CD14-positive monocyte (primary cell): ENCODE measurements at regions not wholly inside any gene's neighbourhood (a gene's known extent, or its start where the extent isn't known, plus 50 kb on each side); places are given as distances from the start of the nearest gene placed in this dataset.

Experiments
- DNase-seq, 3 donors: peaks; one replicate each; pipeline ENCODE4 v3.0.0-alpha.2; 2011 to 2022
- H2AFZ ChIP-seq: 2 replicates; pipeline ENCODE4 v1.6.0; 2012; ENCODE audit warnings: mild to moderate bottlenecking, low read depth, low read length, inconsistent platforms; ENCODE audit not compliant: insufficient read depth, poor library complexity, severe bottlenecking
- H3K27ac ChIP-seq, 2 donors: 1 replicate in 1 of 2; 2 replicates in 1 of 2; pipeline ENCODE4 v1.5.1; 2012 to 2013; ENCODE audit warnings: low read length in 2 of 2, control low read depth in 1 of 2, inconsistent platforms in 1 of 2, low read depth in 1 of 2, mild to moderate bottlenecking in 1 of 2
- H3K27me3 ChIP-seq, 2 donors: one replicate each; pipeline versions ENCODE4 v1.6.0 to v1.6.1; 2011 to 2013; ENCODE audit warnings: low read length in 2 of 2; ENCODE audit not compliant: control insufficient read depth in 2 of 2, insufficient read depth in 2 of 2
- H3K36me3 ChIP-seq, 2 donors: replicated peaks in 1 of 2; 1 replicate in 1 of 2; 2 replicates in 1 of 2; pipeline versions ENCODE4 v1.5.1 to v1.6.1; 2012 to 2013; ENCODE audit warnings: low read length in 2 of 2, control low read depth in 1 of 2, inconsistent platforms in 1 of 2, mild to moderate bottlenecking in 1 of 2; ENCODE audit not compliant: insufficient read depth in 2 of 2, control insufficient read depth in 1 of 2
- H3K4me1 ChIP-seq, 2 donors: 1 replicate in 1 of 2; 2 replicates in 1 of 2; pipeline versions ENCODE4 v1.5.1 to v1.6.1; 2012 to 2013; ENCODE audit warnings: low read length in 2 of 2, control low read depth in 1 of 2, inconsistent platforms in 1 of 2, mild to moderate bottlenecking in 1 of 2, moderate library complexity in 1 of 2; ENCODE audit not compliant: insufficient read depth in 2 of 2, control insufficient read depth in 1 of 2
- H3K4me2 ChIP-seq: replicated peaks from 2 replicates; pipeline ENCODE3; 2012; ENCODE audit warnings: low read length, moderate library complexity, mild to moderate bottlenecking; ENCODE audit not compliant: poor library complexity, severe bottlenecking; ENCODE audit errors: extremely low read depth
- H3K4me3 ChIP-seq, 3 experiments: fragments of 200-600 bp in 1 of 3; sonication (generic) in 1 of 3; replicated peaks in 1 of 3; 1 replicate in 2 of 3; 2 replicates in 1 of 3; pipeline ENCODE4 v1.5.1; 2011 to 2013; ENCODE audit warnings: low read length in 3 of 3, mild to moderate bottlenecking in 3 of 3, control low read depth in 2 of 3, low read depth in 2 of 3, inconsistent platforms in 1 of 3, moderate library complexity in 1 of 3
- H3K79me2 ChIP-seq: 2 replicates; pipeline ENCODE4 v1.6.0; 2012; ENCODE audit warnings: mild to moderate bottlenecking, control low read depth, inconsistent platforms, low read length, moderate library complexity; ENCODE audit not compliant: insufficient read depth
- H3K9ac ChIP-seq: 2 replicates; pipeline ENCODE4 v1.6.0; 2017; ENCODE audit warnings: low read length, mild to moderate bottlenecking; ENCODE audit not compliant: insufficient read depth, poor library complexity, severe bottlenecking
- H3K9me3 ChIP-seq, 2 donors: replicated peaks in 1 of 2; 1 replicate in 1 of 2; 2 replicates in 1 of 2; pipeline versions ENCODE4 v1.5.1 to v1.6.1; 2012 to 2013; ENCODE audit warnings: low read length in 2 of 2, control low read depth in 1 of 2; ENCODE audit not compliant: control insufficient read depth in 1 of 2, insufficient read depth in 1 of 2
- H4K20me1 ChIP-seq: 2 replicates; pipeline ENCODE4 v1.6.0; 2012; ENCODE audit warnings: mild to moderate bottlenecking, low read length, control low read depth, moderate library complexity; ENCODE audit not compliant: insufficient read depth
- H3K27ac Mint-ChIP-seq, 7 donors: one replicate each; pipeline ENCODE4 v1.8.0; 2020; ENCODE audit warnings: mild to moderate bottlenecking in 7 of 7, mixed read lengths in 7 of 7, moderate library complexity in 6 of 7, inconsistent platforms in 2 of 7
- H3K27me3 Mint-ChIP-seq, 3 donors: one replicate each; pipeline ENCODE4 v1.8.0; 2021 to 2022; ENCODE audit warnings: low read depth in 3 of 3, mild to moderate bottlenecking in 3 of 3, mixed read lengths in 3 of 3, moderate library complexity in 3 of 3, inconsistent platforms in 1 of 3
- H3K36me3 Mint-ChIP-seq, 2 donors: one replicate each; pipeline ENCODE4 v1.8.0; 2020; ENCODE audit warnings: mixed read lengths in 2 of 2, inconsistent platforms in 1 of 2, mild to moderate bottlenecking in 1 of 2
- H3K4me1 Mint-ChIP-seq: one replicate; pipeline ENCODE4 v1.8.0; 2020; ENCODE audit warnings: mild to moderate bottlenecking, mixed read lengths
- H3K4me3 Mint-ChIP-seq, 2 donors: one replicate each; pipeline ENCODE4 v1.8.0; 2020; ENCODE audit warnings: mild to moderate bottlenecking in 2 of 2, mixed read lengths in 2 of 2, moderate library complexity in 1 of 2
- H3K9me3 Mint-ChIP-seq, 7 donors: one replicate each; pipeline ENCODE4 v1.8.0; 2020 to 2022; ENCODE audit warnings: mixed read lengths in 7 of 7, mild to moderate bottlenecking in 6 of 7, moderate library complexity in 6 of 7, inconsistent platforms in 2 of 7
- WGBS: methylation state at CpG from one replicate; pipeline ENCODE4 v1.1.5; 2013; ENCODE audit warnings: missing lambda C conversion rate; ENCODE audit not compliant: insufficient coverage; 5-methylcytosine and 5-hydroxymethylcytosine counted together
- intact Hi-C, 2 donors: fragments of 100-400 bp; cut with micrococcal nuclease; formaldehyde crosslinking; loops; one replicate each; pipeline versions ENCODE4 v1.15.0 to v1.15.1; 2023
- TF ChIP-seq, protein P1 (sequence below): fragments of 200-600 bp; IDR thresholded peaks from one replicate; pipeline ENCODE4 v1.8.0; 2022; ENCODE audit warnings: antibody characterized with exemption, mild to moderate bottlenecking

DNA sequence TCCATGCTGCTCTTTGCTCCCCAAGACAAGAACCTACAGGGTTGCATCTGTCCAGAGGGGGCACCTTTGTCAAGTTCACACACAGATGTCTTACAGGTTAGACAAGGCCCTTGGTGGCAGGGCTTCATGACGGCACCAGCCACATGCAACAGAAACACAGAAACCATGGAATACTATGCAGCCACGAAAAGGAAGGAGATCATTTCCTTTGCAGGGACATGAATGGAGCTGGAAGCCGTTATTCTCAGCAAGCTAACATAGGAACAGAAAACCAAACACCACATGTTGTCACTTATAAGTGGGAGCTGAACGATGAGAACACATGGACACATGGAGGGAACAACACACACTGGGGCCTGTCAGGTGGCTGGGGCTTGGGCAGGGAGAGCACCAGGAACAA lies 85.1 kb upstream of the NDP start:
- Histone ChIP-seq H3K27me3 (peaks cover 0 to 9% of the 10 kb centered on the region in 2 donors), H2AFZ (no peak overlapping the region), H3K9me3 (no peaks in the 10 kb centered on the region), H3K4me1 (peaks cover 18 to 27% of the 10 kb centered on the region in 2 donors), H3K27ac (no peak overlapping the region), H3K36me3 (no peaks in the 10 kb centered on the region), H3K79me2 (no peaks in the 10 kb centered on the region), H4K20me1 (no peaks in the 10 kb centered on the region), H3K9ac (no peak overlapping the region), H3K4me2 (no peak overlapping the region), H3K4me3 (no peak overlapping the region)
- intact Hi-C loops: no loop called here
- Mint-ChIP-seq H3K9me3 (peaks cover 0 to 5% (median 0%) of the 10 kb centered on the region in 7 donors), H3K4me1 (peaks cover 28% of the 10 kb centered on the region), H3K36me3 (no peaks in the 10 kb centered on the region), H3K27ac (peak overlapping the region in 2 of 7 donors; percentile 35 to 79), H3K4me3 (no peak overlapping the region), H3K27me3 (peaks cover 0 to 7% (median 0%) of the 10 kb centered on the region in 3 donors)
- TF ChIP-seq, protein P1, sequence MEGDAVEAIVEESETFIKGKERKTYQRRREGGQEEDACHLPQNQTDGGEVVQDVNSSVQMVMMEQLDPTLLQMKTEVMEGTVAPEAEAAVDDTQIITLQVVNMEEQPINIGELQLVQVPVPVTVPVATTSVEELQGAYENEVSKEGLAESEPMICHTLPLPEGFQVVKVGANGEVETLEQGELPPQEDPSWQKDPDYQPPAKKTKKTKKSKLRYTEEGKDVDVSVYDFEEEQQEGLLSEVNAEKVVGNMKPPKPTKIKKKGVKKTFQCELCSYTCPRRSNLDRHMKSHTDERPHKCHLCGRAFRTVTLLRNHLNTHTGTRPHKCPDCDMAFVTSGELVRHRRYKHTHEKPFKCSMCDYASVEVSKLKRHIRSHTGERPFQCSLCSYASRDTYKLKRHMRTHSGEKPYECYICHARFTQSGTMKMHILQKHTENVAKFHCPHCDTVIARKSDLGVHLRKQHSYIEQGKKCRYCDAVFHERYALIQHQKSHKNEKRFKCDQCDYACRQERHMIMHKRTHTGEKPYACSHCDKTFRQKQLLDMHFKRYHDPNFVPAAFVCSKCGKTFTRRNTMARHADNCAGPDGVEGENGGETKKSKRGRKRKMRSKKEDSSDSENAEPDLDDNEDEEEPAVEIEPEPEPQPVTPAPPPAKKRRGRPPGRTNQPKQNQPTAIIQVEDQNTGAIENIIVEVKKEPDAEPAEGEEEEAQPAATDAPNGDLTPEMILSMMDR: no peak
- no CpG with 5 or more reads among the region's 4 CpGs for WGBS
- no peak for DNase-seq

DNA sequence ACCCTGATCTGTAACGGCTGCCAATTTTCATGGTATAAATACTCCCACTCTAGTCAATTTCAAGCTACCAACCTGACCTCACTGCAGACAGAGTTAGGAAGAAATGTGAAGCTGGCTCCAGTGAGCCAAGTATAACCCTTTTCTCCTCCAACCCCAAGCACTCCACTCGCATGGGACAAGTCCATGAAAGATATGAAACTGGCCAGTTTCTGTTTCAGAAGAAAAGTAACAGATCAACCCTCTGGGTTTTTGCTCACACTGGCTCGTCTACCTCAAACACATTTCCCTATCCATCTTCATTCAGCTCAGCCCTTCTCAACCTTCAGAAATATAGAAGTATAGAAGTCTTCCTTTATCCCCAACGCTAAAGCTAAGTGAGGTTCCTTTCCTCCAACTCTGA lies 82.4 kb upstream of the NDP start:
- Mint-ChIP-seq H3K27ac (no peak overlapping the region), H3K4me1 (peaks cover 17% of the 10 kb centered on the region), H3K4me3 (no peak overlapping the region), H3K9me3 (peaks cover 0 to 5% (median 0%) of the 10 kb centered on the region in 7 donors), H3K27me3 (peaks cover 0 to 3% (median 0%) of the 10 kb centered on the region in 3 donors), H3K36me3 (no peaks in the 10 kb centered on the region)
- Histone ChIP-seq H3K4me2 (no peak overlapping the region), H3K4me1 (peaks cover 8 to 16% of the 10 kb centered on the region in 2 donors), H3K36me3 (no peaks in the 10 kb centered on the region), H4K20me1 (no peaks in the 10 kb centered on the region), H3K4me3 (no peak overlapping the region), H3K27ac (no peak overlapping the region), H3K9ac (no peak overlapping the region), H3K79me2 (no peaks in the 10 kb centered on the region), H2AFZ (no peak overlapping the region), H3K27me3 (peaks cover 0 to 9% of the 10 kb centered on the region in 2 donors), H3K9me3 (no peaks in the 10 kb centered on the region)
- intact Hi-C loops: no loop called here
- DNase-seq: no peak
- no CpG with 5 or more reads among the region's 4 CpGs for WGBS
- TF ChIP-seq, protein P1: no peak
